ENCODE measurements at regions not wholly inside any gene's neighbourhood (a gene's known extent, or its start where the extent isn't known, plus 50 kb on each side); places are given as distances from the start of the nearest gene placed in this dataset.
"Not testable (repeated sequence)": the region's sequence is repeated elsewhere in the genome, so short reads cannot be mapped to it uniquely, and the experiment has no call there.

DNA sequence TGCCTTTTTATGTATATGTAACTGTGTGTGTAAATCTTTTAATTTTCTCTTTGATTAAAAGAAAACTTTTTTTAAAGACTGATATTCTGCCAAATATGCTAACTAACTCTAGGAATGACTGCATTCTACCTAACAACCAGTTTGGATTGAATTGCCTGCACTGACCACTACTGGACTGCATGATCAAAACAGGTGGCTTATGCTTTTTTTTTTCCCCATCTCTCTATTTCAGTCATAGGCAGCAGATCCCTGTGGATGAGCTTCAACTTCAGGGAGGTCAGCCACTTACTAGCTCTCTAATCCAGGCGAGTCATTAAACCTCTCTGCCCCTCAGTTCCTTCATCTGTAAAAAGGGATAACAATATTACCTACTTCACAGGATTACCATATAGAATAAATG lies 138.6 kb upstream of the SERTAD2 start:
- no peak for DNase-seq (ENCODE audit: extremely low read depth, low read depth)

DNA sequence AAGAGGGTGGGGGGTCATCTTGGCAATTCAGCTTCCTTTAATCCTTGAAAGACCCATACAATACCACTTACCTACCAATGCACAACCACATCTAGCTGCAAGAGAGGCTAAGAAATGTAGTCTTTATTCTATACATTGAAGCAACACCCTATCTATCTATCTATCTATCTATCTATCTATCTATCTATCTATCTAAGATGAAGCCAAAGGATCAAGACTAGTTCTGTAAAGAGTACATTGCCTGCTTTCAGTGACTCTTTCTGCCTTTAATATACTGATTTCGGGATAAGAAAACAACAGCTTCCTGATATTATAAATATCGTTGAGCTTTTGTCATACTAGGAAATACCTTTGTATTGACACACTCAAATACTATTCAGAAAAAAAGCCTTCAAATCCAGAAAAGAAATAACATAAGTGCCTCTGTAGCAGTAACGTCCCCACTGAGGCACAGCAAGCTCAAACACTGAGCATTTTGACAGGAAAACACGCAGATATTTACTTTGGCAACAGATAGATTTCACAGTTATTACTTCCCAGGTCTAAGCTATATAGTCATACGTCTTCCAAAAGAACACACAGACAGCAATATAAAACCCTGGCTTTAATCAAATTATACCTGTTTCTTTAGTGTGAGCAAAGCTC lies 139.4 kb upstream of the SERTAD2 start:
- no peak for DNase-seq (ENCODE audit: extremely low read depth, low read depth)

DNA sequence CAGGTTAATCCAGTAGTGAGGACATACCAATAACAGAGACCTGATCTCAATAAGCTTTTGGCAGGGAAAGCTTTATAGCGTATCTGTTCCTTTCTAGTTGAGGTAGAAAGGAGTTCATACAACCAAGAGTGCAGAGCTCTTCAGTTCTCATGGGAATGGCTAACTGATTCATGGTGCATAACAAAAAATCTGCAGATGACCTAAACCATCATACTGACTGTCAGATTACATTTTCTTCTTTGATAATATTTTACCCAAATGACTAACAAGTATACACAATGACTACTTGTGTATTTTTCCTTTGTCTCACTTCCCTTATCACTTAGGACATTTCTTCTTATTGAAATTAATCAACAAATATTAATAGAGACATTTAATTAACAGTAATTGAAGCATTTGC lies 140.0 kb upstream of the SERTAD2 start:
- no peak for DNase-seq (ENCODE audit: extremely low read depth, low read depth)

DNA sequence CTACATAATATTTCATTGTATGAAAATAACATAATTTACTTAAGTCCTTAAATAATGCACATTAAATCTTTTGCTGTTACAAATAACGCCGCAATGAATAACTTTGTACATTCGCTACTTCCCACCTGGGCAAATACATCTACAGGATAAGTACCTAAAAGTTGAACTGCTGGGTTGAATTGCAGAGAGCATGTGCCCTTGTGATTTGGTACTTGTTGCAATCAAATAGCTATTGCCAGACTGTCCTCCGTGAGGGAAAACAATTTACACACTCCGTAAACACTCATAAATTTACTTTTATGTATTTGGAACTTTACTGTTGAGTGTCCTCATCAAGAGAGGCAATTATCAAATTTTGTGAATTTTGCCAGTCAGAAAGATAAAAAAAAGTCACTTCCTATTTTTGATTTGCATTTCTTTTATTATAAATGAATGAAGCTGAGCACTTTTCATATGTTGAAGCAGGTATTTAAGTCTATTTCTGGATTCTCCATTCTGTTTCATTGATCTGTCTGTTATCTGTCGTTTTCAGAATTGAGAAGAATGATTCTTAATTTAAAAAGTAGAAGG lies 140.8 kb upstream of the SERTAD2 start:
- DNase-seq (ENCODE audit: extremely low read depth, low read depth) = no peak

DNA sequence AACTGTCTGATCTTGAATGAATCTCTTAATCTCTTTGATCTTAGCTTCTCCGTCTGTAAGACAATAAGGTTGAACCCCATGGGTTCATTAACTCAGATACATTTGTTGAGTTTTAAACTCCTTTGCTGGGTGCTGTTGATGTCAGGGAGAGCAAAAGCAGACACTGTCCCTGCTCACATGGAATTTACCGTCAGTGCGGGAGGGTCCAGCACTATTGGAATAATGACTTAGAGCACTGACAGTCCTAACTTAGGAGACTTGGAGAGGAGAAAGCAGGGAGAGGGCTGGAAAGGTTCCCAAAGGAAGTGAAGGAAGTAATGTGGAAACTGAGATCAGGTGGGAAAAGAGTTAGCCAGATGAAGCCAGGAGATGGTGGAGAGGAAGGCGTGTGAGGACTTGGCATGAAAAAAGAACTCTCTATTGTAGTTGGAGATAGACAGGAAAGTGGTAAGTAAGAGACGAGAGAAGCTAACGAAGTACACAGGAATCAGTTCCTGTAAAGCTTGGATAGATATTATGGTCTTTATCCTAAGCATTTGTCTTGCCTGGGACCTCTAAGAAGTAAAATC lies 141.4 kb upstream of the SERTAD2 start:
- no peak for DNase-seq (ENCODE audit: extremely low read depth, low read depth)

DNA sequence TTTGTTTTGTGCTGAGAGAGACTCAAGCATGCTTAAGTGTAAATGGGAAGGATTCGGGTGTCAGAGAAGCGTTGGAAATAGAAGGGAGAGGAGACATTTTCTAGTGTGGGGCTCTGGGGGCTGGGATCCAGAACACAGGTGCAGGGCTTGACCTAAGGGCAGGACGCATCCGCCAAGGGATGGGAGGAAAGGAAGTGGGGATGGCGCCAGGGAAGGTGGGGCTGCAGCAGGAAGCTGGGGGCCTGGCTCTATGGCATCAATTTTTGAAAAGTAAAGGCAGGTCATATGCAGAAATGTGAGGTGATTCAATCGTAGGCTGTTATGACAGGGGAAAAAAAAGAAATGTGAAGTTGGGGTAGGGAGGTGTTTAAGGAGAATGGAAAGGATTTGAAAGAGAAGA lies 143.2 kb upstream of the SERTAD2 start:
- DNase-seq (ENCODE audit: extremely low read depth, low read depth) = no peak

DNA sequence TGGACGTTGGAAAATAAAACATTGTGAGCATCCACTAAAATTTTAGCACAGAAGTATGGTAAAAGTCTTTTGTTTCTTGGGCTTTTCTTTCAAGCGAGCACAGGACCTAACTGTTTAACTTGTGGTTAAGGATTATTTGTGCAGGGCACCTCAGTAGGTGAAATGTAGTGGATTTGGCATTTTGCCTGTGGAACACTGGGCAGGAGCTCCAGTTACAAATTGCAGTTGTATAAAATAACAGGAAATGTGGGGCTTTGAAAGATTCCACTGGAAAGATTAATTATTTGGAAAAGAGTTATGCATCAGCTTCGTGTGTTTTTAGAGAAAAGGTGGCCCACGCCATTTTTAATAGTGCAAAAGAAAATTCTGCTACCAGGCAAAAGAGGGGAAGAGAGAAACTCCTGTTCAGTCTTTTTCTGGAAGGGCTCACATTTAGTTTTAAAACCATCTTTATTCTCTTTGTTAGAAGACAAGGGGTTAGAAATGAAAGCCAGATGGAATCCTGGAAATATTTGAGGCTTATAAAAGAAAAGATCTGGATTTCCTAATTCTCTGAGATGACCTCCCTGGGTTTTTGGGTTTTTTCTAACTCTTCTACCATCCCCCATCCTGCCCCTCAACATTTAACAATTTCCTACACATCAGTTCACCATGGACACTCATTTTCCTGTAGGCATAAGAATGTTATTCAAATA lies 144.3 kb upstream of the SERTAD2 start:
- DNase-seq (ENCODE audit: extremely low read depth, low read depth) = no peak

DNA sequence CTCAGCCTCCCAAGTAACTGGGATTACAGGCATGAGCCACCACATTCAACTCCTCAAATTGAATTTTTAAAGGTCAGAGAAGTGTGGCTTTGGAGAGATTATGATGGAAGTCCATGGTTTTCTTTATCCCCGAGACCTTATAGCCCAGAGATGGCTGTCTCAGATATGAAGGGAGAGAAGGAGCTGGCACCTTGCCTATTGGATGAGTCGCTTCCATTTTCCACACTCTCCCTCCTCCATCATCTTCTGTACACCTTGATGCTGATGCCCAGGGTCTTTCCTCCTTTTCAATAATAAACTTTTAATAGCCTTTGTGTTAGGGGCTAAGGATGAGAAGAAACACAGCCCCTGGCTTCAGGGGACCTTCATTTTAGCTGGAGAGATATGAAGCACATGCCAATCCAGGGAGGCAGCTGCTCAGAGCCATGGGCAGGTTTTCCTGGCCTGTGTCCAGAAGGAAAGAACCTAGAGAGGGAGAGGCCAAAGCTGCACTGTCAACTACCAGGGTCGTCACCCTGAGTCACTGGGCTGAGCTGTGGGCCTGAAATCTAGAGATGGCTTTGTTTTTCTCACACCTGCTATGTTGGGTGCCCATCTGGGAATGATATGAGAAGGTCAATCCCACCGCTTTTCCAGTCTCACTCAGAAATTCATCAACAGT lies 146.0 kb upstream of the SERTAD2 start:
- no peak for DNase-seq (ENCODE audit: extremely low read depth, low read depth)

DNA sequence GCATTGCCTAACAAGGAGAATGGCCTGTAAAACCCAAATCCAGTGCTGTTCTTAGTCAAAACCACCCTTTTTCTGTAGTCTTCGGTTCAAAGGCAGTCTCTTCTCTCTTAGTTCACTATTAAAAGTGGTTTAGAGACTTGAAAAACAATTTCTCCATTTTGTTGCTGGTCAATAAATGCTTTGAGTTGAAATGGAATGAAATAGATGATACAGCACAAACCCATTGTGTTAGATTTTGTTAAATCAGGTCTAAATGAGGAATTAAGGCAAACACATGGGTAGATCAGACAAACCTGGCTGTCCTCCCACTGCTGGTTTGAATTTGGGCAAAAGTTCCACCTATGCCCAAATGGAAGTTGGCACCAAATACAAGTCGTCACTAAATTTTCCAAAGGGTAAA lies 150.1 kb upstream of the SERTAD2 start:
- no peak for DNase-seq (ENCODE audit: extremely low read depth, low read depth)

DNA sequence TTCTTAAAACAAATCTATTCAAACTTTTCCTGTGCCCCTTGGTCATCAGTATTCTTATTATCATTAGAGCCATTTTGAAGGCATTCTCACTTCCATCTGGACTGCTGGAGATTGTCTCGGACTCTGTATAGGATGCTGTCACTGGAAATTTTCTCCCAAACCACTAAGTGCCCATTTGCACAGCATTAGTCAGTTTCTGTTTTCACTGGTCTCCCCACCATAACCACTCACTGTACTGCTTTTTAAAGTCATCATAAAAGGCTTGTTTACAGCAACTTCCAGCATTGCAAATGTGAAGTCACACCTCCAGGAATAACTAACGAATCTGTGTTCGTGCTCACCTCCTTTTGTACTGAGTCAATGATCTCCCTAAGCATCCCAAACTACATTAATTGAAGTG lies 150.9 kb upstream of the SERTAD2 start:
- no peak for DNase-seq (ENCODE audit: extremely low read depth, low read depth)

DNA sequence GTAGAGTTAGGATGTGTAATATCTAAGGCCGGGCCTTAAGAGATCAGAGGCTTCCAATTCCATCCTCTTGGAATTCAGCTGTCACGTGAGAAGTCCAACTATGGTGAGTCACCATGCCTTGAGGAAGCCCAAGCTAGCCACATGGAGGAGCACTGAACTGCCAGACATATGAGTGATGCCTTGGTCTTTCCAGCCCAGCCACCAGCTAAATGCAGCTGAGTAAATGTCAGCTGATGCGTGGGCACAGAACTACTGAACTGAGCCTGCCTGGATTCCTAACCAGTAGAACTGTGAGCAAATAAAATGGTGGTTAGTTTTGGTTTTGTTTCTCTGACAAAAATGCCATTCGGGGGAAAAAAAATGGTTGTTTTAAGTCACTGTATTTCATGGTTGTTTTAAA lies 153.7 kb upstream of the SERTAD2 start:
- peak; percentile 18 for DNase-seq (ENCODE audit: extremely low read depth, low read depth)

DNA sequence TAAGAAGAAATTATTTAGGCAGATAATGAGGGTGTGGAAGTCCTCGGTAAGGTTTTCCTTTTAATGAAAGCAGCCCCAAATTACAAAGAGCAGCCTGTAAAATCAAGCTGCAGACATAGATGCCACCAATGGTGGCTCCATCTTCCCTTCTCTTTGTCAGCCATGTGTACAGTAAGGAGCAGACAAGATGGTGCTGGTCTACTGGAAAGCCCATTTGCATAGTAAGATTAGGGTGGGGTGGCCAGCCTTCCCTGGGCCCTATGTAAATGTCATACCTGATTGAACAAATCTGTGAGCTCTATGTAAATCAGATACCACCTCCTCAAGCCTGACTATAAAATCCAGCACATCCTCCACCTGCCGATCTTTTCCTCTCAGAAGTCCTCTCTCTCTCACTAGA lies 154.4 kb upstream of the SERTAD2 start:
- DNase-seq (ENCODE audit: extremely low read depth, low read depth) = no peak

DNA sequence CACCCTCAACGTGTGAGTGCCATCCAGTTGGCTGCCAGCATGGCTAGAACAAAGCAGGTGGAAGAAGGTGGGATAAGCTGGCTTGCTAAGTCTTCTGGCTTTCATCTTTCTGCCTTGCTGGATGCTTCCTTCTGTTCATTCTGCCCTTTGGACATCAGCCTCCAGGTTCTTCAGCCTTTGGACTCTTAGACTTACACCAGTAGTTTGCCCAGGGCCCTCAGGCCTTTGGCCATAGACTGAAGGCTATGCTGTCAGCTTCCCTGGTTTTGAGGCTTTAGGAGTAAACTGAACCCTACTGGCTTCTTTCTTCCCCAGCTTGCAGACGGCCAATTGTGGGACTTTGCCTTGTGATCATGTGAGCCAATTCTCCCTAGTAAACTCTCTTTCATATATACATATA lies 155.0 kb upstream of the SERTAD2 start:
- no peak for DNase-seq (ENCODE audit: extremely low read depth, low read depth)

DNA sequence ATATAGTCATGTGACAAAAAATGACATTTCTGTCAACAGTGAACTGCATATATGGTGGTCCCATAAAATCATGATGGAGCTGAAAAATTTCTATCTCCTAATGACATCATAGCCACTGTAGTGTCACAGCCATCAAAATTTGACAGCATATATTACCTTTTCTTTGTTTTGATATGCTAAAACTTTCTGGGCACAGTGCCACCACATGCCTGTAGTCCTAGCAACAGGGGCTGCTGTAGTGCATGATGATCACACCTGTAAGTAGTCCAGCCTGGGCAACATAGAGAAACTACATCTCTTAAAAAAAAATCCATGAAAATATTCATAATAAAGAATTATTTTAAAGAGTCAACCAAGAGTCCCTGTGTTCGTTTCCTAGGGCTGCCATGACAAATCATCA lies 155.5 kb upstream of the SERTAD2 start:
- no peak for DNase-seq (ENCODE audit: extremely low read depth, low read depth)

DNA sequence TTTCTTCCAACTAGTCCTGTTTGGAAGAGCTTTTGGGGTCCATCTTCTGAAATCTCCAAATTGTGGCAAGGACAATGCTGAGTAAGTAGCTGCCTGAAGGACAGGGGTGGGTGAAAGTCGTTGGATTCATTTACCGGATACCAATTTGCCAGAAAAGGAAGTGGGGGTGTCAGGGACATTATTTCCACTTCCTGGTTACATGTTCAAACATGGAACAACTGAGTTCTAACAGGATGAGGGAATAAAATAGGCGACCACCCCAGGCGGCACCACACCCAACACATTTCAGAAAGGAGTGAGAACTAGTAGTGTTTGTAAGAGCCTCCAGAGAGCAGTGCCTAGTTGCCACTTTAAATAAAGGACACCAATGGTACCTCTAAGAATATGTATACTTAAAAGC lies 158.6 kb upstream of the SERTAD2 start:
- no peak for DNase-seq (ENCODE audit: extremely low read depth, low read depth)

DNA sequence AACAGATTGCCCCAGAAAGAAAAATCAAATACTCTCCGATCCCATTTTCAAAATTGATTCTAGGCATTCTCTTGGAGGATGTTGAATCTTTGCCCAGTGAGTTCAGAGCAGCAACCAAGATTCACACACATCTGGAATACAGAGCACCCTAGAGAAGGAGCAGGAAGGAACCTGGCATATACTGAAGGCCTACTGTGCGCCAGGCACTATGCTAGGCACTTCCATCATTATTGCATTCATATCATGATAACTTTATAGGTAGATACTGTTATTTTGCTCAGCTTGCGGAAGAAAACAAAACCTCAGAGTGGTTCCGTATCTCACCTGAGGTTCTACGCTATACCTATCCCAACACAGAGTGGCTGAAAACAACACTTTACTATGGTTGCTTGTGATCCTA lies 160.3 kb upstream of the SERTAD2 start:
- DNase-seq (ENCODE audit: extremely low read depth, low read depth) = no peak

DNA sequence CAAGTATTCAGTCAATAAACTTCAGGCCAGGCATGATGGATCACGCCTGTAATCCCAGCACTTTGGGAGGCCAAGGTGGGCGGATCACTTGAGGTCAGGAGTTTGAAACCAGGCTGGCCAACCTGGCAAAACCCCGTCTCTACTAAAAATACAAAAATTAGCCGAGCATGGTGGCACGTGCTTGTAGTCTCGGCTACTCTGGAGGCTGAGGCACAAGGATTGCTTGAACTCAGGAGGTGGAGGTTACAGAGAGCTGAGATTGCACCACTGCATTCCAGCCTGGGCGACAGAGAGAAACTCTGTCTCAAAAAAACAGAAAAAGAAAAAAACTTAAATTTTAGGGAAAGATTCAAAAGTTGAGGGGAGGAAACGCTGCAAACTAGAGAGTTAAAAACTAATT lies 162.8 kb upstream of the SERTAD2 start:
- not testable (repeated sequence) for DNase-seq (ENCODE audit: extremely low read depth, low read depth)

DNA sequence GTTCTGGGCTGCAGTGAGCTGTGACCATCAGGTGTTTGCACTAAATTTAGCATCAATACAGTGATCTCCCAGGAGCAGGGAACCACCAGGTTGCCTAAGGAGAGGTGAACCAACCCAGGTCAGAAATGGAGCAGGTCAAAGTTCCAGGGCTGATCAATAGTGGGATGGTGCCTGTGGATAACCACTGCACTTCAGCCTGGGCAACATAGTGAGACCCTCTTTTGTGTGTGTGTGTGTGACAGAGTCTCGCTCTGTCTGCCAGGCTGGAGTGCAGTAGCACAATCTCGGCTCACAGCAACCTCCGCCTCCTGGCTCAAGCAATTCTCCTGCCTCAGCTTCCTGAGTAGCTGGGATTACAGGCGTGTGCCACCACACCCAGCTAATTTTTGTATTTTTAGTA lies 163.7 kb upstream of the SERTAD2 start:
- DNase-seq (ENCODE audit: extremely low read depth, low read depth) = no peak

DNA sequence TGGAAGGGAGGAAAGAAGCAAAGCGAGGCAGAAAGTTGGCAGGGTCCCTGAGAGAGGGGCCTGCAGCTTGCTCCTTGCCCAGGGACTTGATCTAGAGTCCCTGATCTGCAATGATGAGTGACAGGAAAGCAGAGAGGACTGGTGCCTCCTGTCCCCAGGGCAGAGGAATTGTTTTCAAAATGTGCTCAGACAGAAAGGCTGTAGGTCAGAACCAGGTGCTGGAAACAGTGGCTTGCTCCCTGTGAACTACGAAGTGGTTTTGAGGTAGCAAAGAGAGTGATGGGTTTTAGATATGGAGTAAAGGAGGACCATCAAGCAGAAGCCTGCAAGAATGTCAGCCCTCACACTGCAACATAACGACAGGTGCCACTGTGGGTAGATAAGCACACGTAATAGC lies 164.9 kb upstream of the SERTAD2 start:
- DNase-seq (ENCODE audit: extremely low read depth, low read depth) = no peak

DNA sequence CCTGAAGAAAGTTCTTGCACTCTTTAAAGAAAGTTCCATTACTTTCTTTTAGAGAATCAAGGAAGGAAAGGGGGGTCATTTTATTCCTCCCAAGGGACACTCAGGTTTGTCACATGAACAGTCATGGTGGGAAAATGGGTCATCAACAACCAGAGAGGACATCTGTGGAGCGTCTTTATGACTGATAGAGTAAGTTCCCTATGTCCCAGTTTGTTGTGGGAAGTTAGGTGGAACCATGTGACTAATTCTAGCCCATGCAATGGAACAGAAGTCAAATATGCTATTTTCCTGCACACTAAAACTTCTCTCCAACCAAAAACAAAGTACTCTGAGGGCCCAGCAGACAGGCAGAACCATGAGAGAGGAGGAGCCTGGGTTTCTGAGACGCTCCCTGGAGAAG lies 165.6 kb upstream of the SERTAD2 start:
- no peak for DNase-seq (ENCODE audit: extremely low read depth, low read depth)

All from NCI-H460 (cell line).